GM18858 (cell line): ENCODE measurements at regions not wholly inside any gene's neighbourhood (a gene's known extent, or its start where the extent isn't known, plus 50 kb on each side); places are given as distances from the start of the nearest gene placed in this dataset.

Experiments
- ATAC-seq: cut with Tn5 transposase; IDR thresholded peaks from one replicate; pipeline ENCODE4 v1.9.1; 2021; ENCODE audit not compliant: unreplicated experiment

DNA sequence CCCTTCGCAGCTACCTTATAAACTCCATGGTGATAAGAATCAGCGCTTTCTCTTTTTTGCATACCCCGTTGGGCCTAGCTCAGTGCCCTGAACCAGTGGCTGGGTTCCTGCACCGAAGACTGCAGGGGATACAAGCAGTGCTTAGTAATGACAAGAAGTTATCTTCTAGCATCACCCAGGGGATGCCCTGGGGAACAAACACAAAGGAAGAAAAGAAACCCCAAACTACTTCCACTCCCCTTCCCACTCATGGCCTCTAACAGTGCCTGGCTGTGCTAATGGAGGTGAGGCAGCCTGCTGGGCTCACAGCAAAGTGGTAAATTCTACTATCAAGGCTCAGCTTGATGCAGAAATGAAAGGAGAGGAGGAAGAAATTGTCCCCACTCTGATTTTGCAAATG is 314.7 kb downstream of the TXNL1 start:
- no peak for ATAC-seq

DNA sequence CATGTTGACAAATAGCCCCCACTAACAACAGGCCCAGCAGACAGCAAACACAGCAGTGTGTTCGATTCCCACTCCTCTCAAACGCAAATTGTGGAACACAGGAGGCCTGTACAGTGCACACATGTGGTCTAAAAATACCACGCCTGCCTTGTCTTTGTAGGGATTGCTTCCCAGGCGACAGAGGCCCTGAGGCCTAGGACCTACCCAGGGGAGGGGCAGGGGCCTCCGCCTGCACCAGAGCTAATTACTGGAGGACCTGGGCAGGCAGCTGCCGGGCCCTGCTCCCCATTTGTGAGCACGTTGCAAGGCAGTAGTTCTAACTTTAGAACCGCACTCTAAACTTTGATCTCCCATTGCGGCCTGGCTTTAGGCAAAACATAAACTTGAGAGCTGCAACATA is 316.0 kb downstream of the TXNL1 start:
- ATAC-seq: no peak

DNA sequence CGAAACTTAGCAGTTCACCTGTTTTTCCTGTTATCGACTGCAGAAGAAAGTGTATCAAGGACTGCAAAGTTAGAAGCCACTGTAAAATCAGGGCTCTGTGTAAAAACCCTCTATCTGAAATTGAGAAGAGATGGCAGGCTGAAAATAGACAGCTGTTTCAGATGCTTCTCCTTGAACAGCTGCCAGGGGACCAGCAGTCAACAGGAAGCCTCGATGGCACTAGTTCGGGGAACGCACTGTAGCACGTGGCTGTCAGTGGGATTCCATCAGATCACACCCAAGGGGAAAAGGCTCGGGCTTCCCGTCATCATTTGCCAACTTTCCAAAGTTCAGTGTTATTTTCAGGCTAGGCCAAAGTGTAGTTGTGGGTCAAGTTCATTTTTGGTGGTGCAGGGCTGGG is 316.9 kb downstream of the TXNL1 start:
- ATAC-seq: peak; percentile 36

DNA sequence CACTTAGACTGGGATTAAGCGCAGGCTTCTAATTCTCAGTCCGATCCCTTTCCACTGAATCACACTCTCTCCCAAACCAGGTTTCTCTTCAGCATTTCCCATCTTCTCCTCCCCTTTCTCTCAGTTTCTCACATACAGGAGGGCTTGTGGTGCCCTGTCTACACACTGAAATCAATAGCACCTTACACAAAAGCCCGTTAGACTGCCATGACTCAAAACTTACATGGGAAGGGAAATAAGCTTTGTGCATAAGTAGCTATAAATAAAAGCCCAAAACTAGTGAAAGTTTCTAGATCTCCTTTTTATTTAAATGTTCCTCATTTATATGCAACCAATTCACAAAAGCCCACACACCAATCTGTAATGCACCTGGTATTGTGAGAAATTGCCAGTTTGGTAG is 318.4 kb downstream of the TXNL1 start:
- ATAC-seq: peak; percentile 48

DNA sequence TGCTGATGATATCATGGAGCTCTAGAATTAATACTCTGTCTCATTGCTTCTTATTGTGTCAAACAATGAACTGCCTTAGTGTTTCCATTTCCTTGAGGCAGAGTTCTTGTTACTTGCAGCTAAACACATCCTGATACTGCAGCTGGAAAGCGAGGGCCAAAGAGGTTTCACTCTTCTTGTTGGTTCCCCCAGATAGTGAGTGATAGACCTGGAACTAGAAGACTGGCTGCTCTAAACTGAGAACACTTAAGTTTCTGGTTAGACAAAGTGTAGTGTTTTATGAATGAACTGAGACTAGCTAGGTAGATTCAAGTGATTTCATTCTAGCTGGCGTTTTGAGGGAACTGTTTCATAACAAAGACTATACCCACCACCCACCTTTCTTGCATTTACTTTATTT is 321.7 kb downstream of the TXNL1 start:
- no peak for ATAC-seq

DNA sequence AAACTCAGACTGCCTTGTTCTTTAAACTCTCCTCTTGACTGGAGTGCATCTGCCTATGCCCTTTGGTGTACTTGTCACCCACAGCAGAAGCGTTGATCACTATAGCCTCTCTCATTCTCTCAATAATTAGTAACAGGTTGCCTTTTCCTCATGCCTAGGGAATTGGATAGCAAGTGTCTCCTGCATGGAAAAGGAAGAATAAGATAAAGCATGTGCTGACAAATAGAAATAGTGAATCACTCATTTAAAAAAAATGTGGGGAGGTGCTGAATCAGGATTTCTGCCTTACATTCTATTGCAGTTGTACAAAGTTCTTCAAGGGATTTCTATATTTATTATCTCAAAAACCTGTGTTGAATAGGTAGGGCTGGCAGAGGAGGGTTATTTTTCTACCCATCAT is 323.0 kb downstream of the TXNL1 start:
- no peak for ATAC-seq

DNA sequence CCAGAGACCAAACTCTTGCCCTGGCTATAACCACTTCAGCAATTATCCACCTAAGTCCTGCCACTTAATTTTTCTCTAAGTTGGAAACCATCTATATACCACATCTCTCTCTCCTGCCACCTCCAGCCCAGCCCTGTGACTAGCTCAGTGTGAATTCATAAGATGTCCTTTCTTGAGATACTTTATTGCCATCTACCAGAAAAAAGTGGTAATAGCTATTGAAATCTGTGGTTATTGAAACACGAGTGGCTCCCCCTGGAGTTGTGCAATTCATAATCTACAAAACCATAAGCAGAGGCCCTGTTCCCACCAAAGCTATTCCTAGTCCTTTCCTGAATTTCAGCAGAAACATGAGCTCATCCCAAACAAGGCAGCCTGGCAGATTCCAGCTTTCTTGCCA is 324.0 kb downstream of the TXNL1 start:
- no peak for ATAC-seq

DNA sequence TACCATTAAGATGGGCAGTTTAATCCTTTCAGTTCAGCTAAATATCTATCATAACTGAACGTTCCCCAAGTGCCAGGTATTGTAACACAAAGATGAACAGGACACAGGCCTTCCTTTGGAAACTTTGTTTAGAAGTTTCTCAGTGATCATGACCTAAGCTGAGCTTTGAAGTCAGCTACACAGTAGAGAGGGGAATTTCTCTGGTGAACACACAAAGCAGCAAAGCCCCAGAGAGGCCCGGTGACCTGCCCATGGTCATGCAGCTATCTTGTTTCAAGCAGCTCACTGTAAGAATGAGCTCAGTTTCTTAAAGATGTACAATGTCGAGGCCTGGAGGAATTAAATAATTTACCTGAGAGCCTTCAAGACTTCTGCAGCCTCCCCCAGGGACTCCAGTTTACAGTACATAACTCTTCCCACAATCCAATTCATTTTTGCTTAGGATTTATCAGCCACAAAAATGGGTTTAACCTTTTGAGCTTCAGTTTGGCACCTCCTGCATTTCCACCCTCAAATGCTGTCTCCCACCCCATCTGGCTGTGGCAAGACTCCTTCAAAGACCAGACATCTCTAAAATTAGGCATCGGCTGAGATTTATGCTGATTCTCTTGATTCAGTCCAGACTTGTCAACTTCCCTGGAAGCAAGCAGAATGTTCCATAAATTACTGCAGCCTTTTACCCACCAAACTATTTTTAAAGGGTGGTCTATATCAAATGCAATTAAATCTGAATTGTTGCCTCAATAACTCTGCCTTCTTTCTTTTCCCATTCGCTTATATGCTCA is 325.6 kb downstream of the TXNL1 start:
- ATAC-seq: no peak

DNA sequence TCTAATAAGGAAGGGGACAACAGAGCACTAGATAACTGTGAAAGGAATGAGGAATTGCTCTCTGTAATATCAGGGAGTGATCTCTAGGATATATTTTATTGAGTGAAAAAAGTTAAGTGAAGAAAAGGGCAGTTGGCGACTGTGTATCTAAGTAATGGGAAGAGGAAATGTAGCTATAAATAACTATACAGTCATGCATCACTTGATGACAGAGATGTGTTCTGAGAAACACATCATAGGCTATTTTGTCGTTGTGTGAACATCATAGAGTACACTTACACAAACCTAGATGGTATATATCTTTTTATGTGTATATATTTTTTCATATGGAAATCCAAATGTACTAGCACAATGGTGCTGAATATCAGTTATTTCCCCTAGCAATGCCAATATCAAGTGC is 329.3 kb downstream of the TXNL1 start:
- ATAC-seq: no peak

DNA sequence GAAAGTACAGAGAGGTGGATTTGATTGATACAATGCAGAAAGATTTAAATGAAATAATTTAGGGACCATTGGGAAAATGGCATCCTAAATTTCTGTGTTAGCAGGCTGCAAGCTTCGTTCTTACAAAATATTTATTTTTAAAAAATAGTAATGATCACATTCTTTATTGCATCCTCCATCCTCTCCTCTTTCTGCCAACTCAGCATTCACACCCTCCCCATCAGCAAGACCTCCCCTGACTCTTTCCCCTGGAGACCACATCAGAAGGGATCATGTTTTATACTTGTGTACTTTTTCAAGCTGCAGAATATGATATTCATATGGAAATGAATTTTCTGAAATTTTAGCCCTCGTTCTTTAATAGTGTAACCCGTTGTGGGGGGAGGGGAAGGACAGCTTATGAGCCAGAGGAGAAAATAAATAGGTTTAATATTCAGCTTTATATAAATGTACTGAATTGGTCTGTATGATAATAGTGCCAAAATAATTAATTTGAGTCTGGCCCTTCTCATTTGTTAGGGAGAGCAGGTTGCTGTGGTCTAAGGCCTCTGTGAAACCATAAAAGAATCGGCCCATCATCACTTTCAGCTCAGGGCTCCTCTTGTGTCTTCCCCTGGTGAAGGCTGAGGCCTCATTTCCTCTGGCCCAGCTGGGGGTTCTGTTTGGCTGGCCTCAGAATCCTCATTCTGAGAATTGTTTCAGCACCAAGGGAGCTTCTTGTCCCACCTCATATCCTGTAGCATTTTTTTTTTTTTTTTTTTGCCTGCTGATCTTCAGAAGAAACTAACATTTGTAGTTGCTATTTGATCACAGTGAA is 330.8 kb downstream of the TXNL1 start:
- no peak for ATAC-seq

DNA sequence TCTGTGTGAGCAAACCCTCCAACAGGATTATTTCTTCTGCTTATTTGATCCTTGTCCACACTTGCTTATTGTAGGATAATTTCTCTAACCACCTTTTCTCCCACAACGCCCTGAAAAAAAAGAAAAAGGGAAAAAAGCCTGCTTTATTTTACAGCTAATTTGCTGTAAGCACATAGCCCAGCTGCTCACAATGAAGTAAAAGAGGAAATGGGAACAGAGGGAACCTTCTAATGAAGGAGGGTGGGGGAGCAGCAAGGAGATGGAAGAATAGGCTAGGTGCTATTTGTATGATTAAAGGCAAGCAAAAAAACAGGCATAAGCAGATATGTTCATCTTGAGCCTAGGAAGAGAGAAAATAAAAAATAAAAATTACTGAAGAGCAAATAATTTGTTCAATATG is 331.6 kb downstream of the TXNL1 start:
- ATAC-seq: no peak

DNA sequence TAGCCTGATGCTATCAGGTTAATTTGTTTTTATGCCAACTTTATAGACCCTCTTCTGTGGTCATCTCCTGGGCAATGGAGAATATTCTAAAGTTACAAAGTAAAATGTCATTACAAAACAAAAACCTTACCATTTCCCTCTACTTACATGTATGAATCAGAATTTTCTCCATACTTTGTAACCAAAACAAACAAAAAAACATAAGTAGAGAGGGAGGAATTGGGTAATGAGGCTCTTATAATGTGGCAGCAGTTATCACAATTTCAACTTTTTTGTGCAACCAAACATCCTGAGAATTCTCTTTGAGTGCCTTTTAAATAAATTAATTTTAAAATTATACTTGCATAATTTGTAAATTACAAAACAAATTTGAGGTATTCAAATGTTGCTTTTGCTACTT is 332.8 kb downstream of the TXNL1 start:
- no peak for ATAC-seq

DNA sequence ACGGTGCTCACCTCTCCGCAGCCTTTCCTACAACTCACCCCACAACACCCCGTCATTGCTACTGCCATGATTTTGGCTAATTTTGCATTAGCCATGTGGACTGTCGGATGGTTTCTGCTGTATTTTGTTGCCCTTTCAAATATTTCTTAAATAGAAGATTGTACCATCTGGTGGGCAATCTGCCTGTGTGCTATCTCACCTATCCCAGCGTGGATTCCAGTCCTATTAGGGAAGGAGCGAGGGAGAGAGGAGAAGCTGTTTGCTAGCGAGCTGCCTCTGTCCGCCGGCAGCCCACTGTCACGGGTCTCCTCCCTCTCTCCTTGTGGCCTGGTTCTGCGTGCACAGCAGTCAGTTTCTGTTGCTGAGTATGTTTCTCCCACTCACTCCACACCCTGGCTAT is 336.2 kb downstream of the TXNL1 start:
- ATAC-seq: no peak

DNA sequence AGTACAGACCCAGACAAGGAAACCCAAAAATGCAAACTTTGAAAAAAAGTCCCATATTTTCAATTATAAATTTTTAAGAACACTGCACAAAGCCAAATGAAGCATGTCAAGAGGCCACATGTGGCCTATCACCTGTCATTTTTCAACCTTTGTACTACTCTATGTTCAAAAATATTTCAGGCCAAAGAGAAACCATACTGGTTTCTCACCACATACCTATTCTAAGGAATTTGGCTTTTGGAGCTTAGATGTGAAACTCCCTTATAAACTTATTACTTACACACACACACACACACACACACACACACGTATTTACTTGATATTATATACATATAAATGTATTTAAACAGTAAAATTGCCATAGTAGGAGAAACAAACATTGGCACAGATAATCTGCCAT is 338.7 kb downstream of the TXNL1 start:
- no peak for ATAC-seq

DNA sequence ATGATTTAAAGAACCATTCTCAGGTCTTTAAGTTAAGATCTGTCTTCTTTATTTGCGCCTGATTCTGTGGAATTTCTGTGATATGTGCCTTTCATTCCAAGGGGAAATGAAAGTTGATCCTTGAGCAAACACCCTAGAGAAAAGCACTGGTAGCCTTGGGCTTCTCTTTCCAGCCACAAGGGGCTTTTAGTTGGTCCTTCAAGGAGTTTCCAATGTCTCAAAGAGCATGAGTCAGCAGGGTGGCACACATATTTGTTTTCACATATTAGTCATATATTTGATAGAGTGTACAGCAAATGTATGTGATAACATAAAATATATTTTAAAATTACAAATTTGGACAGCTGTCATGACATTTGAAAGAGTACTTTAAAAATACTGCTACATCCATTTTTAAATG is 339.5 kb downstream of the TXNL1 start:
- ATAC-seq: no peak

DNA sequence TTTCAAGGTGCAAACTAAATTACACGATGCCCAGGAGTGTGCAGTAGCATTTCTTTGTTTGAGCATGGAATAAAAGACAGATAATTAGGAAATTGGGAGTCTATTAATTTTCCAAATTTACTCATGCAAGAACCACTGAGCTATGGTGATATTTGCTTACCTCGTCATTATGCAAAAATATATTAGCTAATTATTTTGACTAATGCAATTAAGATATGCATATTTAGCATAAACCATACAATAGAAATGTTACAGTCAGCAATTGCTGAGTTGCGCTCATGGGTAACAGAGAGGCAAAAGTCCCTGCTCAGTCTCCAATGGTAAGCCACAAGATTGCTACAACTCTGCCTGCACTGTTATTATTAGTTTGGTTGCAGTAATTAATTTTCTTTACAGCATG is 342.0 kb downstream of the TXNL1 start:
- no peak for ATAC-seq

DNA sequence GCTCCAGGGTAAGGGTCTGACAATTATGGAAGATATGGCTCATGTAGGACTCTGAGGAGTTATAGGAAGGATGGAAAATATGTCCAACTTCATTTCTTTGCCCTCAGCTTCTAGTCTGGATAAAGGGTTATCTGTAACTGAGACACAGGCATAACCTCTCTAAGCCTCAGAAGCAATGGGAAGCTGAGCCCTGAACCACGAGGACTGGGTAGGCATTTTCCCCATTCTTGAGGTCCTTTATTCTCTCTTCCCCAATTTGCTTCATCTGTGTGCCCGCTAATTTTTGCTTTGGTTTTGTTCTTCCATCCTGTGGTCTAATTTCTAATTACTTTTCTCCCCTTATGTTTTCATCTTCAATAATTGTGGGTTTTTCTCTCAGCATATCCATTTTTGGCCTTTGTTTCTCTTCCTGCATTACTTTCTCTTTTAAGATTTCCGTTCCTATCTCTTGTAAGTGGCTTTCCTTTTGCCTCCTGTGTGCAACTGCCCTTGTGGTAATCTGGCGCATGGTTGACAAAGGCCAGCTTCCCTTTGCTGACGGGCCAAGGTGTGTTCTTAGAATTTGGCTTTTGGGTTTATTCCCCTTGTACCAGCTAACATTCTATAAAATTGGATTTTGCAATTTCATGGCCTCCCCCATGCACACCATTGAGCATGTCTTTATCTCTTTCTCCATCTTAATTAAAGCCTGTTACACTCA is 343.8 kb downstream of the TXNL1 start:
- ATAC-seq: no peak

DNA sequence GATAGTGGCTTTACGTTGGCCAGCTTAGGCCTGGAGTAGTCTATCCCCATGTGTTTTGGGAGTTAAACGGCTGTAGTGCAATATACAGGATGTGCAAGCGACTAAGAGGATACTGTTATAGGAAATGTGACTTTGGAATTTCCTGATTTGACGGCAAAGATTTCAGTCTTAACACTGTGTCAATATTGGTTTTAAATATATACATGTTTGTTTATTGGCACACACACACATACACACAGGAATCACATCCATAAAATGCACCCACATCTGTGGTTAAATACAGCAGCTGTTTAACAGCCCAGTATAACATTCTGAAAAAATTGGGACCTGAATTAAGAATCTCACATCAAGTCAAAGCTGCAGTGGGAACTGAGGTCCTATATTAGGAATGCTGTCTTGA is 347.1 kb downstream of the TXNL1 start:
- ATAC-seq: no peak

DNA sequence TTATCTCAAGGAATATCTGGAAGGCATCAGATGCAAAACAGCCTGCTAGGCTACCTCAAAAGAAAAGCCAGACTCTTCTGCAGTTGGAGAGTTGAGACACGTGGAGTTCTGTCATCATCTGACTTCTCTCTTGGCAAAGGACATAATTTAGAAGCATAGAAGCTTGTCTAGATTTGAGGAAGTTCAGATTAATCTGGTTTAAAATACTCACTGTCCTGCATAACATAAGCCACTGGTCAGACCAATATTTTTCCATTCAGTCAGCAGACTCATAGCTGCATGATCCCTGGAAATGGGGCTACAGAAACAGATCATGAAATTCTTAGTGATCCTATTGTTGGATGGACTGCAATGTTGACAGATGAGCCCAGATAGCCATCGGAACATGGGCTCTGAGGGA is 349.0 kb downstream of the TXNL1 start:
- ATAC-seq: no peak

DNA sequence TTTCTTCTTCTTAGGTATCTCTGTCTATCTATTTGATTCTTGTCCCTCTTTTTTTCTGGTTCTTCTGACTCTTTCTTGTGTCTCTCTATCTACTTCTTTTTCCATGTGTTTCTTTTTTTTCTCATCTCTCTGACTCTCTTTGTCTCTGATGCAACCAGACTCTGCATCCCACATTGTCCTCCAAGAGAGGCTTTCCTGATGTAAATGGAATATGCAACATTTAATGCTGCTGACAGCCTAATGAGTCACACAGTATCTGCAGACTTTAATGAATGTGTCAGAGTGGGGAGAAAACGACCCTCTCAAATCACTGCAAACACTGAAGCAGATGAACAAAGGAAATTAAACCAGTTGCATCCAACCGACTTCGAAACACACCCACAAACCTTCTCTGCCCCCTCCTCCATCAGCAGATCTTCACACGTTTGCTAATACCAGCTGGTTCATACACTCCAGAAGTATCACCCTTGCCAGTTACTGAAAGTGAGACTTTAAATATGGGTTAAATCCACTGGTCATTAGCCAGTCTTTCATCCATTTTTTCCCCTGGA is 351.5 kb downstream of the TXNL1 start:
- ATAC-seq: no peak

DNA sequence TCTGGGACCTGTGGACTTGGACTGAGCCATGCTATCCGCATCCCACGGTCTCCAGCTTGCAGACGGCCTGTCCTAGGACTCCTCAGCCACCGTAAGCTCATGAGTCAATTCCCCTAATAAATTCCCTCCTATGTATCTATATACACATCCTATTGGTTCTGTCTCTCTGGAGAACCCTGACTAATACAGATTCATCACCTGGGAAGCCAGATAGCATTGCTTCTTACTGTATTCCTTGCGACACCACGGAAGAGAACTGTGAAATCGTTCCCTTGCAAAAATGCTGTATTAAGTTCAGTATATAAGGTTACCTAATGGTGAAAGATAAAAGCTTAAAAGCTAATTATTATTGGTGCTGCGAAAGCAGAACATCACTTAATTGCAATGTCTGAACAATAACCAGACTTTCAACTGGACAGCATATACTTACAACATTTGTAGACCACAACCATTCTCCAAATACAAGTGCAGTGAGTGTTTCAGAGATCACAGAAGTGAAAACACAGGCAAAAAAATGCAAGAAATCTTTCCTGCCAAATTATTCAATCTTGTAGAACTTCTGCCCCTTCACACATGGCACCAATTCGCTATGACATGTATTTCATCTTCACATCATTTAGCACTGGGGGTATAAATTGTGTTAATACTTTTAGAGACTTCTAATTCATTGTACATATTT is 352.9 kb downstream of the TXNL1 start:
- no peak for ATAC-seq
